ENCODE measurements at regions not wholly inside any gene's neighbourhood (a gene's known extent, or its start where the extent isn't known, plus 50 kb on each side); places are given as distances from the start of the nearest gene placed in this dataset.
A peak's percentile ranks its signal among the peaks of the same experiment; 100 is the strongest.
"Not testable (repeated sequence)": the region's sequence is repeated elsewhere in the genome, so short reads cannot be mapped to it uniquely, and the experiment has no call there.

DNA sequence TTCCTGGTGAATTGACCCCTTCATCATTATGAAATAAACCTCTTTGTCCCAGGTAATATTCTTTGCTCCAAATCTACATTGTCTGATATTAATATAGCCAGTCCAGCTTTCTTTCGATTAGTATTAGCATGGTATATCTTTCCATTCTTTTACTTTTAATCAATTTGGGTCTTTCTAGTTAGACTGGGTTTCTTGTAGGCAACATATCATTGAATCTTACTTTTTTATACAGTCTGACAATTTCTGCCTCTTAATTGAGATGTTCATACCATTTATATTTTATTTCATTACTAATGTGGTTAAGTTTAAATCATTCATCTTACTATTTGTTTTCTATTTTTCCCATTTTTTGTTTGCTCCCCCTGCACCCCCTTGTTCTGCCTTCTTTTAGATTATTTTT lies 61.7 kb upstream of the LIFR start:
- DNase-seq (no peak), FAIRE-seq (no peak)
- Histone ChIP-seq H3K27me3 (ENCODE audit: control insufficient read depth in 3 of 3, insufficient read depth in 3 of 3, low read length in 3 of 3) (no peaks in the 10 kb centered on the region), H3K9me3 (ENCODE audit: control insufficient read depth in 2 of 2, insufficient read depth in 1 of 2, low read depth in 1 of 2, low read length in 1 of 2) (peaks cover 0 to 6% of the 10 kb centered on the region in 2 donors), H3K4me3 (ENCODE audit: low read depth in 1 of 3, low read length in 3 of 3) (no peak overlapping the region), H3K27ac (ENCODE audit: low read depth in 1 of 3, low read length in 2 of 3) (no peak overlapping the region), H3K36me3 (ENCODE audit: control insufficient read depth in 3 of 3, insufficient read depth in 2 of 3, low read depth in 1 of 3, low read length in 3 of 3) (no peaks in the 10 kb centered on the region), H3K4me1 (ENCODE audit: control insufficient read depth in 3 of 3, insufficient read depth in 2 of 3, low read depth in 1 of 3, low read length in 2 of 3) (peaks cover 0 to 3% (median 0%) of the 10 kb centered on the region in 3 donors)
- WGBS, 3 donors, result 92 to 95% (median 93%) methylated on average over 1 of the region's 1 CpG

DNA sequence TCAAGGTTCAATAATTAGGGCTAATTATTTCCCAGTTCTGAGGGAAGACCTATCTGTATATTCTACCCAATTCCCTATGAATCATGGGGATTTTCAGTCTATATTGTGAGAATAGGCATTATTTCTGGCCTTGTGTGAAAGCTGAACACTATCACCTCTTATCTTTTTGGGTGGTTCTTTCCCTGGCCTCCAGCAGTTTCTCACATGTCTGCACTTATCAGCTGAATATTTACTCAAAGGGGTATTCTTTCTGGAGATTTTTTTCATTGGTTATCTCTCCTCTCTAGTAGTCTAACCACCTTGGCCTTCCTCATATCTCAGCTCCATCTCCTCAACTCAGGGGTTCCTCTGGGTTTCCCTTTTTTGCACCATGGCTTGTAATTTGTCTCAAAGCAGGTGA lies 64.9 kb upstream of the LIFR start:
- peaks cover 0 to 6% of the 10 kb centered on the region in 2 donors for H3K9me3 ChIP-seq (ENCODE audit: control insufficient read depth in 2 of 2, insufficient read depth in 1 of 2, low read depth in 1 of 2, low read length in 1 of 2)
- DNase-seq, result no peak
- H3K36me3 ChIP-seq (ENCODE audit: control insufficient read depth in 3 of 3, insufficient read depth in 2 of 3, low read depth in 1 of 3, low read length in 3 of 3), result no peaks in the 10 kb centered on the region
- no peaks in the 10 kb centered on the region for H3K27me3 ChIP-seq (ENCODE audit: control insufficient read depth in 3 of 3, insufficient read depth in 3 of 3, low read length in 3 of 3)
- no peaks in the 10 kb centered on the region for H3K4me1 ChIP-seq (ENCODE audit: control insufficient read depth in 3 of 3, insufficient read depth in 2 of 3, low read depth in 1 of 3, low read length in 2 of 3)
- FAIRE-seq, result no peak
- H3K27ac ChIP-seq (ENCODE audit: low read depth in 1 of 3, low read length in 2 of 3), result no peak overlapping the region
- H3K4me3 ChIP-seq (ENCODE audit: low read depth in 1 of 3, low read length in 3 of 3), result no peak overlapping the region

DNA sequence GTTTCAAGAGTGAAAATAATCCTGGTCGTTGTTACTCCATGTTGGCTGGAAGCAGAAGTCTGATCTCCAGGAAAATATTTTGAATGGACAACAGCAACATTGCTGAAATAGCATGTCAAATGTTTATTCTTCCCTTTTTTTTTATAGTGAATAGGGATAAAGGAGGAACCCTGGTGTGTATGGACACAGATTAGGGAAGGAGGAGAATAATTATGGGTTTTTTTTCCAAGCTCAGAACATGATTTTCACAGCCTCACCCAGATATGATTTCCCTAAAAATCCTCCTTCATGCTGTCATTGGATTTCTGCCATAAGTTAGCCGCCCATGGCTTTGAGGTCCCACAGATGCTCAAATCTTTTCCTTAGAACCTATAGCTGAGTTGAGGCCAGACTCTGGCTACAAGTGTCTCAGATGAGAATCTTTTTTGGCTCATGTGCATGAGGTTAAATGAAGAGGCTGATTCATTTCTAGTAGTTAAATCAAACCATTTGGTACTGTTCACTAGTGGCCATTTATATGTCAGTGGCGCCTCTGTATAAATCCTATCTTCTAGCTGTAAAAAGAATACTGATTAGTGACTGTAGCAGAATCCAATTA lies 65.5 kb upstream of the LIFR start:
- DNase-seq (no peak), FAIRE-seq (no peak)
- H3K4me1 ChIP-seq (ENCODE audit: control insufficient read depth in 3 of 3, insufficient read depth in 2 of 3, low read depth in 1 of 3, low read length in 2 of 3), result no peaks in the 10 kb centered on the region
- H3K27ac ChIP-seq (ENCODE audit: low read depth in 1 of 3, low read length in 2 of 3), result no peak overlapping the region
- H3K4me3 ChIP-seq (ENCODE audit: low read depth in 1 of 3, low read length in 3 of 3), result no peak overlapping the region
- WGBS, 3 donors, result 74 to 81% (median 75%) methylated on average over 3 of the region's 3 CpGs
- H3K36me3 ChIP-seq (ENCODE audit: control insufficient read depth in 3 of 3, insufficient read depth in 2 of 3, low read depth in 1 of 3, low read length in 3 of 3), result no peaks in the 10 kb centered on the region
- peaks cover 0 to 6% of the 10 kb centered on the region in 2 donors for H3K9me3 ChIP-seq (ENCODE audit: control insufficient read depth in 2 of 2, insufficient read depth in 1 of 2, low read depth in 1 of 2, low read length in 1 of 2)
- H3K27me3 ChIP-seq (ENCODE audit: control insufficient read depth in 3 of 3, insufficient read depth in 3 of 3, low read length in 3 of 3), result no peaks in the 10 kb centered on the region

DNA sequence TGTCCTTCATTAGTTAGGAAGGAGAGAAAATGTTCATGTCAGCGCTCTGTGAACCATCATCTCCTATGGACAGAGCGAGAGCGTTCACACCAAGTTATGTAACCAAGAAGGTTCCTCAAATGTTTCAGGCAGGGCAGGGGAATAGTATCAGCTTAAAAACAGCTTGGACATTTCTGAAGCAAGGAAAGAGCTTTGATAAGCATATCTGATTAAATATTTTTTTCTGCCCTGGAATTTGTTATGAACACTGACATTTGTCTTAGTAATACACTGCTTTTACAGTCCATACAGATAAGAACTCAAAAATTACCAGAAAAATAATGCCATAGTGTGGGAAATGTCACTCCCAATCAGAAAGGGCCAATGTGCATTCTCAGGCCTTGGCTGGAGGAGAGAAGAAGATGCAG lies 66.3 kb upstream of the LIFR start:
- Histone ChIP-seq H3K9me3 (ENCODE audit: control insufficient read depth in 2 of 2, insufficient read depth in 1 of 2, low read depth in 1 of 2, low read length in 1 of 2) (peaks cover 0 to 6% of the 10 kb centered on the region in 2 donors), H3K36me3 (ENCODE audit: control insufficient read depth in 3 of 3, insufficient read depth in 2 of 3, low read depth in 1 of 3, low read length in 3 of 3) (no peaks in the 10 kb centered on the region), H3K27ac (ENCODE audit: low read depth in 1 of 3, low read length in 2 of 3) (no peak overlapping the region), H3K27me3 (ENCODE audit: control insufficient read depth in 3 of 3, insufficient read depth in 3 of 3, low read length in 3 of 3) (no peaks in the 10 kb centered on the region), H3K4me3 (ENCODE audit: low read depth in 1 of 3, low read length in 3 of 3) (no peak overlapping the region), H3K4me1 (ENCODE audit: control insufficient read depth in 3 of 3, insufficient read depth in 2 of 3, low read depth in 1 of 3, low read length in 2 of 3) (no peaks in the 10 kb centered on the region)
- DNase-seq, result no peak
- WGBS, 3 donors, result 70 to 81% (median 73%) methylated on average over 3 of the region's 3 CpGs
- FAIRE-seq, result no peak

DNA sequence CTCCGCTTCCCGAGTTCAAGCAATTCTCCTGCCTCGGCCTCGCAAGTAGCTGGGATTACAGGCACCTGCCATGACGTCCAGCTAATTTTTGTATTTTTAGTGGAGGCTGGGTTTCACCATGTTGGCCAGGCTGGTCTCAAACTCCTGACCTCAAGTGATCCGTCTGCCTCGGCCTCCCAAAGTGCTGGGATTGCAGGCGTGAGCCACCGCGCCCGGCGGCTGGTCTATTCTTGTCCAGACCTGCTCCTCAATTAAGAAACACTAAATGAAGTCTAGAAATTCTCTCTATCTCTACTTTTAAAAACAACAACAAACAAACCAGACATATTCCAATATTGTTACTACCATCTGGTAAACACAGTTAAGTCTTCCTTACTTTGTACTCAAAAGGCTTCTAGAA lies 68.1 kb upstream of the LIFR start:
- not testable (repeated sequence) for H3K9me3 ChIP-seq (ENCODE audit: control insufficient read depth in 2 of 2, insufficient read depth in 1 of 2, low read depth in 1 of 2, low read length in 1 of 2); H3K4me1 ChIP-seq (ENCODE audit: control insufficient read depth in 3 of 3, insufficient read depth in 2 of 3, low read depth in 1 of 3, low read length in 2 of 3); FAIRE-seq; H3K36me3 ChIP-seq (ENCODE audit: control insufficient read depth in 3 of 3, insufficient read depth in 2 of 3, low read depth in 1 of 3, low read length in 3 of 3); H3K27me3 ChIP-seq (ENCODE audit: control insufficient read depth in 3 of 3, insufficient read depth in 3 of 3, low read length in 3 of 3); H3K27ac ChIP-seq (ENCODE audit: low read depth in 1 of 3, low read length in 2 of 3); H3K4me3 ChIP-seq (ENCODE audit: low read depth in 1 of 3, low read length in 3 of 3); DNase-seq
- 93 to 96% (median 93%) methylated on average over 12 of the region's 12 CpGs for WGBS, 3 donors

DNA sequence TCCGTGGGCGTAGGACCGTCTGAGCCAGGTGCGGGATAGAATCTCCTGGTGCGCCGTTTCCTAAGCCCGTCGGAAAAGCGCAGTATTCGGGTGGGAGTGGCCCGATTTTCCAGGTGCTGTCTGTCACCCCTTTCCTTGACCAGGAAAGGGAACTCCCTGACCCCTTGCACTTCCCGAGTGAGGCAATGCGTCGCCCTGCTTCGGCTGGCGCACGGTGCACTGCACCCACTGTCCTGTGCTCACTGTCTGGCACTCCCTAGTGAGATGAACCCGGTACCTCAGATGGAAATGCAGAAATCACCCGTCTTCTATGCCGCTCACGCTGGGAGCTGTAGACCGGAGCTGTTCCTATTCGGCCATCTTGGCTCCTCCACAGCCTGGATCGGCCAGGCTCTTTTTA lies 74.9 kb upstream of the LIFR start:
- not testable (repeated sequence) for DNase-seq; H3K27me3 ChIP-seq (ENCODE audit: control insufficient read depth in 3 of 3, insufficient read depth in 3 of 3, low read length in 3 of 3); H3K27ac ChIP-seq (ENCODE audit: low read depth in 1 of 3, low read length in 2 of 3); H3K36me3 ChIP-seq (ENCODE audit: control insufficient read depth in 3 of 3, insufficient read depth in 2 of 3, low read depth in 1 of 3, low read length in 3 of 3); FAIRE-seq; H3K4me3 ChIP-seq (ENCODE audit: low read depth in 1 of 3, low read length in 3 of 3); H3K4me1 ChIP-seq (ENCODE audit: control insufficient read depth in 3 of 3, insufficient read depth in 2 of 3, low read depth in 1 of 3, low read length in 2 of 3)
- peaks cover 0 to 21% of the 10 kb centered on the region in 2 donors for H3K9me3 ChIP-seq (ENCODE audit: control insufficient read depth in 2 of 2, insufficient read depth in 1 of 2, low read depth in 1 of 2, low read length in 1 of 2)
- 92 to 97% (median 95%) methylated on average over 21 to 24 of the region's 24 CpGs for WGBS, 3 donors

DNA sequence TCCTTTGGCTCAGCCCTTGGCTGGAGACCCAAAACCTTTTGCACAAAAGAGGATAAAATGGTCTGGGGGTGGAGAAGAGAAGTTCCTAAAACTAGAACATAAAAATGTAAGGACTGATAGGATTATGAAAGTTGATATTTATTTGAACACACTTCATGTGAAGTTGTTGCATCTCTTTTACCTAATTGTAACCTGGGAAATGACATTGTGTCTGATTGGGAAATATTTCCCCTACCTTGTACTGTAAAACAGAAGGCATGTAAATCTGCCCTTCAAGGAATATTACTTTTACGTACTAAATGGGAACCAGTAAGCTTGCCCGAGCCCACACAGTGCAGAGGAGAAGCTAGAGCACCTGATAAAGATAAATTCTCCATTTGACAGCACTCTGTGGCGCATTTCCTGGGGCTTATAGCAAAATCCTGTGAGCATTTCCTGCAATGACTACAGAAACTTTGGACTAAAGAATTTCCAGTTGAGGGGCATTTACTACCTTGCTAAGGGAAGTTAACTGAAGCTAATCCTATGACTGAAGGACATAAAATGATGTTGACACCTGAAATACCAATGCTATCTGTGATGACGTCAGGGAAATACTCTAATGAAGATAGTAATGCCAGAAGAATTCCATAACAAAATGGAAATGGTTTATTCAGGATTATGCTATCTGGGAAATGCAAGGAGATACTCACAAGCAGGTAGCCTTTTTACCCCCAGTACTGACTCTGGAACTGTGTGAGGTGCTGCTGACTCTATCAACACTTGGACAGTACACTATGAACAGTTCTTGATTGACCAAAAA lies 78.3 kb upstream of the LIFR start:
- FAIRE-seq (no peak), DNase-seq (peak in 1 of 2 donors; percentile 87)
- peak overlapping the region in 1 of 3 donors; percentile 77 for H3K27ac ChIP-seq (ENCODE audit: low read depth in 1 of 3, low read length in 2 of 3)
- WGBS, 3 donors, result 25 to 41% (median 37%) methylated on average over 4 of the region's 4 CpGs
- no peaks in the 10 kb centered on the region for H3K27me3 ChIP-seq (ENCODE audit: control insufficient read depth in 3 of 3, insufficient read depth in 3 of 3, low read length in 3 of 3)
- H3K9me3 ChIP-seq (ENCODE audit: control insufficient read depth in 2 of 2, insufficient read depth in 1 of 2, low read depth in 1 of 2, low read length in 1 of 2), result peaks cover 0 to 21% of the 10 kb centered on the region in 2 donors
- H3K36me3 ChIP-seq (ENCODE audit: control insufficient read depth in 3 of 3, insufficient read depth in 2 of 3, low read depth in 1 of 3, low read length in 3 of 3), result no peaks in the 10 kb centered on the region
- peaks cover 0 to 25% (median 0%) of the 10 kb centered on the region in 3 donors for H3K4me1 ChIP-seq (ENCODE audit: control insufficient read depth in 3 of 3, insufficient read depth in 2 of 3, low read depth in 1 of 3, low read length in 2 of 3)
- no peak overlapping the region for H3K4me3 ChIP-seq (ENCODE audit: low read depth in 1 of 3, low read length in 3 of 3)

DNA sequence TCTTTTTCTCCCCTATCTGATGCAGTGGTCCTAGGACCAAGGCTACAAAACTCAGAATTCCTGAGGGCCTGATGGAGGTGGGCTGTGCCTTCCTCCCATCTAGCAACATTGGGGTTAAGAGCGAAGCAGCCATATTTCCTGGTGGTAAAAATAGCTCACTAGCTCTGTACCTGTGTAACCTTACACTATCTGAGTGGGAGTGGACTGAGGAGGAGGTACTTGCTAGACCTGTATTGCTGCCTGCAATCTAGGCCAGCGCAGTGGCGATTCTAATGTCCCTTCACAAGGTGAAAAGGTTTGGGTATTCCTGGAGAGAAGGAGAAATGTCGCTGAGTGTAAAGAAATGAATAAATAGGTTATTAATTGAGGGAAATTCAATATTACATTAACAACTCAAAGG lies 80.2 kb upstream of the LIFR start:
- Histone ChIP-seq H3K4me3 (ENCODE audit: low read depth in 1 of 3, low read length in 3 of 3) (no peak overlapping the region), H3K27me3 (ENCODE audit: control insufficient read depth in 3 of 3, insufficient read depth in 3 of 3, low read length in 3 of 3) (no peaks in the 10 kb centered on the region), H3K27ac (ENCODE audit: low read depth in 1 of 3, low read length in 2 of 3) (peak overlapping the region in 1 of 3 donors; percentile 4), H3K9me3 (ENCODE audit: control insufficient read depth in 2 of 2, insufficient read depth in 1 of 2, low read depth in 1 of 2, low read length in 1 of 2) (peaks cover 0 to 18% of the 10 kb centered on the region in 2 donors), H3K4me1 (ENCODE audit: control insufficient read depth in 3 of 3, insufficient read depth in 2 of 3, low read depth in 1 of 3, low read length in 2 of 3) (peaks cover 0 to 40% (median 0%) of the 10 kb centered on the region in 3 donors), H3K36me3 (ENCODE audit: control insufficient read depth in 3 of 3, insufficient read depth in 2 of 3, low read depth in 1 of 3, low read length in 3 of 3) (no peaks in the 10 kb centered on the region)
- 39 to 72% (median 46%) methylated on average over 4 of the region's 4 CpGs for WGBS, 3 donors
- no peak for FAIRE-seq
- DNase-seq, result peak in 1 of 2 donors; percentile 65
